OCI-LY3 (cell line): ENCODE measurements at regions not wholly inside any gene's neighbourhood (a gene's known extent, or its start where the extent isn't known, plus 50 kb on each side); places are given as distances from the start of the nearest gene placed in this dataset.

Experiments
- H2AFZ ChIP-seq: fragments of 200-600, 300-600 bp; shearing (Covaris generic); 2 replicates; pipeline ENCODE4 v1.6.0; 2014; ENCODE audit warnings: antibody characterized with exemption, low read depth, low read length
- H3K27ac ChIP-seq: fragments of 200-600, 300-600 bp; sonication (generic); 2 replicates; pipeline ENCODE4 v1.5.1; 2014; ENCODE audit warnings: mild to moderate bottlenecking, low read length, moderate library complexity, mixed read lengths
- H3K27me3 ChIP-seq: fragments of 200-600, 300-600 bp; sonication (generic); 2 replicates; pipeline ENCODE4 v1.6.1; 2014; ENCODE audit warnings: low read depth, low read length, mixed read lengths
- H3K36me3 ChIP-seq: fragments of 200-600, 300-600 bp; sonication (generic); replicated peaks from 2 replicates; pipeline ENCODE3; 2014; ENCODE audit warnings: low read depth, low read length, mixed read lengths
- H3K4me1 ChIP-seq: fragments of 300-600, 200-600 bp; sonication (generic); 2 replicates; pipeline ENCODE4 v1.6.1; 2014; ENCODE audit warnings: low read length, mixed read lengths
- H3K4me2 ChIP-seq: fragments of 200-600, 300-600 bp; sonication (generic); 2 replicates; pipeline ENCODE4 v1.6.1; 2014; ENCODE audit warnings: low read length, mixed read lengths
- H3K4me3 ChIP-seq: fragments of 300-600, 200-600 bp; sonication (generic); 2 replicates; pipeline ENCODE4 v1.5.1; 2014; ENCODE audit warnings: antibody characterized with exemption, mild to moderate bottlenecking, low read length, moderate library complexity
- H3K79me2 ChIP-seq: fragments of 300-600, 200-600 bp; shearing (Covaris generic); 2 replicates; pipeline ENCODE4 v1.6.1; 2014; ENCODE audit warnings: mild to moderate bottlenecking, low read length, mixed read lengths
- H3K9ac ChIP-seq: fragments of 300-600, 200-600 bp; shearing (Covaris generic); 2 replicates; pipeline ENCODE4 v1.6.0; 2014; ENCODE audit warnings: mild to moderate bottlenecking, low read length, moderate library complexity
- H3K9me3 ChIP-seq: fragments of 200-600, 300-600 bp; shearing (Covaris generic); 2 replicates; pipeline ENCODE4 v1.6.1; 2014; ENCODE audit warnings: low read length, mixed read lengths; ENCODE audit not compliant: insufficient read depth
- H4K20me1 ChIP-seq: fragments of 200-600, 300-600 bp; sonication (generic); 2 replicates; pipeline ENCODE4 v1.6.1; 2016; ENCODE audit warnings: low read length, mixed read lengths; ENCODE audit not compliant: insufficient read depth
- CTCF ChIP-seq: fragments of 200-600, 300-600 bp; sonication (generic); IDR thresholded peaks from 2 replicates; pipeline ENCODE4 v1.5.1; 2014; ENCODE audit warnings: antibody characterized with exemption, low read length, low read depth
- EZH2phosphoT487 ChIP-seq: fragments of 200-600 bp; shearing (Covaris generic); IDR thresholded peaks from 2 replicates; pipeline ENCODE4 v1.6.1; 2018; ENCODE audit warnings: antibody characterized with exemption, mixed run types, low read depth

- Histone ChIP-seq H3K9ac (no peak overlapping the region), H4K20me1 (no peaks in the 10 kb centered on the region), H3K9me3 (no peaks in the 10 kb centered on the region), H3K4me2 (no peak overlapping the region), H3K36me3 (no peaks in the 10 kb centered on the region), H3K27ac (no peak overlapping the region), H3K4me3 (no peak overlapping the region), H3K4me1 (no peaks in the 10 kb centered on the region), H2AFZ (no peak overlapping the region), H3K27me3 (no peaks in the 10 kb centered on the region), H3K79me2 (no peaks in the 10 kb centered on the region)
- TF ChIP-seq EZH2phosphoT487 = no peak
- TF ChIP-seq CTCF = no peak
Measured at GRCh38 chr4:128570387-128570975, 239.0 kb upstream of the JADE1 start.

GRCh38 chr4:128566693-128567092 is 242.8 kb upstream of the JADE1 start:
- Histone ChIP-seq H3K79me2 (no peaks in the 10 kb centered on the region), H3K4me2 (no peak overlapping the region), H3K9ac (no peak overlapping the region), H3K4me3 (no peak overlapping the region), H3K9me3 (no peaks in the 10 kb centered on the region), H3K27ac (no peak overlapping the region), H4K20me1 (no peaks in the 10 kb centered on the region), H3K27me3 (no peaks in the 10 kb centered on the region), H2AFZ (no peak overlapping the region), H3K36me3 (no peaks in the 10 kb centered on the region), H3K4me1 (no peaks in the 10 kb centered on the region)
- TF ChIP-seq EZH2phosphoT487 (no peak), CTCF (no peak)

GRCh38 chr4:128565565-128566186 is 243.8 kb upstream of the JADE1 start:
- peak; percentile 70 for TF ChIP-seq CTCF
- TF ChIP-seq EZH2phosphoT487 = no peak
- H3K27ac ChIP-seq = no peak overlapping the region
- no peaks in the 10 kb centered on the region for H3K27me3 ChIP-seq
- H3K9me3 ChIP-seq = no peaks in the 10 kb centered on the region
- no peaks in the 10 kb centered on the region for H4K20me1 ChIP-seq
- H3K4me1 ChIP-seq = peaks cover 2% of the 10 kb centered on the region; the same call in 1 of the 2 replicates
- no peak overlapping the region for H3K4me2 ChIP-seq
- H3K9ac ChIP-seq = no peak overlapping the region
- H2AFZ ChIP-seq = no peak overlapping the region
- H3K79me2 ChIP-seq = no peaks in the 10 kb centered on the region
- H3K4me3 ChIP-seq = no peak overlapping the region
- no peaks in the 10 kb centered on the region for H3K36me3 ChIP-seq

GRCh38 chr4:128565054-128565453 is 244.4 kb upstream of the JADE1 start:
- no peaks in the 10 kb centered on the region for H3K79me2 ChIP-seq
- no peak overlapping the region for H3K9ac ChIP-seq
- H3K27ac ChIP-seq = no peak overlapping the region
- H4K20me1 ChIP-seq = no peaks in the 10 kb centered on the region
- no peaks in the 10 kb centered on the region for H3K9me3 ChIP-seq
- no peak overlapping the region for H3K4me3 ChIP-seq
- peaks cover 2% of the 10 kb centered on the region; the same call in 1 of the 2 replicates for H3K4me1 ChIP-seq
- no peaks in the 10 kb centered on the region for H3K27me3 ChIP-seq
- no peak overlapping the region for H2AFZ ChIP-seq
- H3K36me3 ChIP-seq = no peaks in the 10 kb centered on the region
- TF ChIP-seq CTCF (no peak), EZH2phosphoT487 (no peak)
- H3K4me2 ChIP-seq = no peak overlapping the region
